Thyroid gland (tissue), 4 donors: ENCODE measurements at regions not wholly inside any gene's neighbourhood (a gene's known extent, or its start where the extent isn't known, plus 50 kb on each side); places are given as distances from the start of the nearest gene placed in this dataset.

ENCODE experiments used
- POLR2A ChIP-seq, 2 donors: fragments of 450-650 bp; IDR thresholded peaks; one replicate each; pipeline ENCODE4 v1.6.1; 2017; ENCODE audit warnings: antibody characterized with exemption in 2 of 2, mild to moderate bottlenecking in 2 of 2, moderate library complexity in 1 of 2
- TF ChIP-seq, protein P1 (sequence below), 6 experiments: fragments of 200-600 bp in 3 of 6; fragments of 450-650 bp in 3 of 6; sonication (generic) in 3 of 6; IDR thresholded peaks; one replicate each; pipeline ENCODE4 v1.5.1; 2016 to 2019; ENCODE audit warnings: antibody characterized with exemption in 6 of 6, mild to moderate bottlenecking in 2 of 6, inconsistent platforms in 1 of 6, moderate library complexity in 1 of 6

DNA sequence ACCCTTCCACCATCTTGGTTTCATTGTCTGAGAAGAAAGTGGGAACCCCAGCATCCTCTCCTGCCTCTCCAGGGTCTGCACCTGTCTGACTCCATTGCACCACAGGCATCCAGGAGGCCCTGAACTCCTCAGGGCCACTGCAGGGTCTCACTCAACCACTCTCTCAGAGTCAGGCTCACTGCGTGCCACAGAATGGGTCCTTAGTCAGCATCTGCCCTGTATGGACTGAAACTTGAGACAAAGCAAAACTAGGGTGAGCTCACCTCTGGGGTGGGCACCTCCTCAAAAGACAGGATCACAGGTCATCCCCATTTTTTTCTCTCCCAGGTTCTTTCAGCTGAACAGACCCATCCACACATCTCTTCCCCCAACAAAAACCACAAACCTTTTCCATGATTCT, 59.2 kb upstream of the CPEB4 start:
- TF ChIP-seq, protein P1, sequence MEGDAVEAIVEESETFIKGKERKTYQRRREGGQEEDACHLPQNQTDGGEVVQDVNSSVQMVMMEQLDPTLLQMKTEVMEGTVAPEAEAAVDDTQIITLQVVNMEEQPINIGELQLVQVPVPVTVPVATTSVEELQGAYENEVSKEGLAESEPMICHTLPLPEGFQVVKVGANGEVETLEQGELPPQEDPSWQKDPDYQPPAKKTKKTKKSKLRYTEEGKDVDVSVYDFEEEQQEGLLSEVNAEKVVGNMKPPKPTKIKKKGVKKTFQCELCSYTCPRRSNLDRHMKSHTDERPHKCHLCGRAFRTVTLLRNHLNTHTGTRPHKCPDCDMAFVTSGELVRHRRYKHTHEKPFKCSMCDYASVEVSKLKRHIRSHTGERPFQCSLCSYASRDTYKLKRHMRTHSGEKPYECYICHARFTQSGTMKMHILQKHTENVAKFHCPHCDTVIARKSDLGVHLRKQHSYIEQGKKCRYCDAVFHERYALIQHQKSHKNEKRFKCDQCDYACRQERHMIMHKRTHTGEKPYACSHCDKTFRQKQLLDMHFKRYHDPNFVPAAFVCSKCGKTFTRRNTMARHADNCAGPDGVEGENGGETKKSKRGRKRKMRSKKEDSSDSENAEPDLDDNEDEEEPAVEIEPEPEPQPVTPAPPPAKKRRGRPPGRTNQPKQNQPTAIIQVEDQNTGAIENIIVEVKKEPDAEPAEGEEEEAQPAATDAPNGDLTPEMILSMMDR (IDR thresholded peaks at IDR 0.05): no peak
- TF ChIP-seq POLR2A (IDR thresholded peaks at IDR 0.05): no peak
